Neural progenitor cell (in vitro differentiated cells): ENCODE measurements at regions not wholly inside any gene's neighbourhood (a gene's known extent, or its start where the extent isn't known, plus 50 kb on each side); places are given as distances from the start of the nearest gene placed in this dataset.
"Not testable (repeated sequence)": the region's sequence is repeated elsewhere in the genome, so short reads cannot be mapped to it uniquely, and the experiment has no call there.

ENCODE experiments used
- DNase-seq: peaks from one replicate; pipeline ENCODE4 v3.0.0-alpha.2; 2016; ENCODE audit warnings: low spot score
- H2AFZ ChIP-seq: fragments of 200-600 bp; sonication (generic); replicated peaks from 2 replicates; pipeline ENCODE4 v1.6.1; 2016; ENCODE audit warnings: antibody characterized with exemption
- H3F3A ChIP-seq: fragments of 200-600 bp; sonication (generic); 2 replicates; pipeline ENCODE4 v1.6.1; 2016; ENCODE audit warnings: antibody characterized with exemption, low read depth
- H3K27ac ChIP-seq: fragments of 200-600 bp; sonication (generic); 2 replicates; pipeline ENCODE4 v1.5.1; 2016; ENCODE audit warnings: mild to moderate bottlenecking
- H3K27me3 ChIP-seq: fragments of 200-600 bp; sonication (generic); 2 replicates; pipeline ENCODE4 v1.6.1; 2016; ENCODE audit warnings: mild to moderate bottlenecking, moderate library complexity
- H3K36me3 ChIP-seq: fragments of 200-600 bp; sonication (generic); 2 replicates; pipeline ENCODE4 v1.5.1; 2016
- H3K4me1 ChIP-seq: fragments of 200-600 bp; sonication (generic); 2 replicates; pipeline ENCODE4 v1.6.1; 2016; ENCODE audit warnings: mixed run types
- H3K4me2 ChIP-seq: fragments of 200-600 bp; sonication (generic); 2 replicates; pipeline ENCODE4 v1.6.1; 2016
- H3K4me3 ChIP-seq: fragments of 200-600 bp; sonication (generic); 2 replicates; pipeline ENCODE4 v1.5.1; 2016
- H3K79me2 ChIP-seq: fragments of 200-600 bp; sonication (generic); 2 replicates; pipeline ENCODE4 v1.6.1; 2016; ENCODE audit warnings: low read depth
- H3K9ac ChIP-seq: fragments of 200-600 bp; sonication (generic); 2 replicates; pipeline ENCODE4 v1.6.1; 2016
- H3K9me3 ChIP-seq: fragments of 200-600 bp; sonication (generic); 2 replicates; pipeline ENCODE4 v1.5.1; 2016; ENCODE audit warnings: low read depth
- H4K20me1 ChIP-seq: fragments of 200-600 bp; sonication (generic); 2 replicates; pipeline ENCODE4 v1.6.1; 2016; ENCODE audit warnings: low read depth
- H3K27ac Mint-ChIP-seq: 3 replicates; pipeline ENCODE4 v1.8.0; 2021; ENCODE audit warnings: mixed read lengths
- H3K27me3 Mint-ChIP-seq: 2 replicates; pipeline ENCODE4 v1.8.0; 2022; ENCODE audit warnings: low read depth, mild to moderate bottlenecking, inconsistent platforms, moderate library complexity, mixed read lengths; ENCODE audit not compliant: insufficient read depth
- H3K36me3 Mint-ChIP-seq: 3 replicates; pipeline ENCODE4 v1.8.0; 2021; ENCODE audit warnings: mixed read lengths
- H3K4me1 Mint-ChIP-seq: 3 replicates; pipeline ENCODE4 v1.8.0; 2021; ENCODE audit warnings: mixed read lengths
- H3K4me3 Mint-ChIP-seq: 3 replicates; pipeline ENCODE4 v1.8.0; 2021; ENCODE audit warnings: mild to moderate bottlenecking, moderate library complexity, mixed read lengths
- H3K9me3 Mint-ChIP-seq: 3 replicates; pipeline ENCODE4 v1.8.0; 2020; ENCODE audit warnings: mixed read lengths
- EZH2 ChIP-seq: fragments of 200-600 bp; sonication (generic); IDR thresholded peaks from 2 replicates; pipeline ENCODE4 v1.6.1; 2017; ENCODE audit warnings: antibody characterized with exemption, mild to moderate bottlenecking, moderate library complexity
- EZH2phosphoT487 ChIP-seq: fragments of 200-600 bp; sonication (generic); IDR thresholded peaks from 2 replicates; pipeline ENCODE4 v1.6.1; 2017; ENCODE audit warnings: antibody characterized with exemption
- TF ChIP-seq, protein P1 (sequence below): fragments of 200-600 bp; sonication (generic); IDR thresholded peaks from 2 replicates; pipeline ENCODE4 v1.5.1; 2017; ENCODE audit warnings: antibody characterized with exemption, mild to moderate bottlenecking

DNA sequence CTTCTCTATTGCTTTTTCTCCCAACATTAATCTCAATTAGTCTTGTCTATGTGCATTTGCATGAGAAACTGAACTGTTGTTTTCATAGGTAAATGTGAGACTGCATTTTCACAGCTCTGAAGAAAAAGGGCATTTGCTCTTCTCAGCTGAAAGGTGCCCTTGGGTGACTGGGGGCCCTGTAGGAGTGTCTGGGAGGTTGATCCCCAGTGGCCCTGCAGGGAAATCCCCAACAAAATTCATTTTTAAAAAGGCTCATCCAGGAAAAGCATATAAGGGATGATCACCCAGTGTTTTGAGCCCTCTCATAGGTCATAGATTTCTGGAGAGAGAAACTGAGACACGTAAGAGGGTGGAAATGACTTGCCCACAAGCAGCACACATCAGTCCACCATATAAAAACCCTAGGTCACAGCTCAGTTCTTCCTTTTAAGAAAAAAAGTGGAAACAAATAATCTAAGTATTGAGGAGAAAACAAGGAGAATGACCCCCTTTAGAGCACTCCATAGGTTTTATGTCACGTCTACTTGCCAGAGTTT, 190.3 kb upstream of the AHR start:
- no peak overlapping the region for H2AFZ ChIP-seq
- H3K9me3 ChIP-seq: no peaks in the 10 kb centered on the region
- H3K4me2 ChIP-seq: no peak overlapping the region
- no peaks in the 10 kb centered on the region for H3K79me2 ChIP-seq
- no peaks in the 10 kb centered on the region for H3K27me3 Mint-ChIP-seq
- H3K9ac ChIP-seq: no peak overlapping the region
- no peaks in the 10 kb centered on the region for H4K20me1 ChIP-seq
- no peaks in the 10 kb centered on the region for H3K36me3 Mint-ChIP-seq
- no peak overlapping the region for H3K4me3 Mint-ChIP-seq
- no peak overlapping the region for H3K4me3 ChIP-seq
- H3K27ac Mint-ChIP-seq: no peak overlapping the region
- no peaks in the 10 kb centered on the region for H3F3A ChIP-seq
- TF ChIP-seq, protein P1, sequence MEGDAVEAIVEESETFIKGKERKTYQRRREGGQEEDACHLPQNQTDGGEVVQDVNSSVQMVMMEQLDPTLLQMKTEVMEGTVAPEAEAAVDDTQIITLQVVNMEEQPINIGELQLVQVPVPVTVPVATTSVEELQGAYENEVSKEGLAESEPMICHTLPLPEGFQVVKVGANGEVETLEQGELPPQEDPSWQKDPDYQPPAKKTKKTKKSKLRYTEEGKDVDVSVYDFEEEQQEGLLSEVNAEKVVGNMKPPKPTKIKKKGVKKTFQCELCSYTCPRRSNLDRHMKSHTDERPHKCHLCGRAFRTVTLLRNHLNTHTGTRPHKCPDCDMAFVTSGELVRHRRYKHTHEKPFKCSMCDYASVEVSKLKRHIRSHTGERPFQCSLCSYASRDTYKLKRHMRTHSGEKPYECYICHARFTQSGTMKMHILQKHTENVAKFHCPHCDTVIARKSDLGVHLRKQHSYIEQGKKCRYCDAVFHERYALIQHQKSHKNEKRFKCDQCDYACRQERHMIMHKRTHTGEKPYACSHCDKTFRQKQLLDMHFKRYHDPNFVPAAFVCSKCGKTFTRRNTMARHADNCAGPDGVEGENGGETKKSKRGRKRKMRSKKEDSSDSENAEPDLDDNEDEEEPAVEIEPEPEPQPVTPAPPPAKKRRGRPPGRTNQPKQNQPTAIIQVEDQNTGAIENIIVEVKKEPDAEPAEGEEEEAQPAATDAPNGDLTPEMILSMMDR: no peak
- no peak for TF ChIP-seq EZH2phosphoT487
- no peak for TF ChIP-seq EZH2
- H3K27ac ChIP-seq: no peak overlapping the region
- no peaks in the 10 kb centered on the region for H3K4me1 ChIP-seq
- H3K27me3 ChIP-seq: no peaks in the 10 kb centered on the region
- no peak for DNase-seq
- H3K36me3 ChIP-seq: no peaks in the 10 kb centered on the region
- H3K9me3 Mint-ChIP-seq: no peaks in the 10 kb centered on the region
- peaks cover 2% of the 10 kb centered on the region for H3K4me1 Mint-ChIP-seq

- Mint-ChIP-seq H3K4me1 (no peaks in the 10 kb centered on the region), H3K4me3 (no peak overlapping the region), H3K36me3 (no peaks in the 10 kb centered on the region), H3K27me3 (no peaks in the 10 kb centered on the region), H3K9me3 (no peaks in the 10 kb centered on the region), H3K27ac (no peak overlapping the region)
- no peaks in the 10 kb centered on the region for H3F3A ChIP-seq
- DNase-seq: no peak
- no peaks in the 10 kb centered on the region for H3K79me2 ChIP-seq
- no peaks in the 10 kb centered on the region for H3K36me3 ChIP-seq
- no peak overlapping the region for H2AFZ ChIP-seq
- no peaks in the 10 kb centered on the region for H3K27me3 ChIP-seq
- no peak for TF ChIP-seq EZH2phosphoT487
- TF ChIP-seq, protein P1: no peak
- TF ChIP-seq EZH2: no peak
- H3K27ac ChIP-seq: no peak overlapping the region
- H3K9ac ChIP-seq: no peak overlapping the region
- no peaks in the 10 kb centered on the region for H3K4me1 ChIP-seq
- no peak overlapping the region for H3K4me2 ChIP-seq
- no peaks in the 10 kb centered on the region for H4K20me1 ChIP-seq
- H3K4me3 ChIP-seq: no peak overlapping the region
- no peaks in the 10 kb centered on the region for H3K9me3 ChIP-seq
Observed at GRCh38 chr7:17109020-17109419, 189.4 kb upstream of the AHR start.

- H3K27ac ChIP-seq, H3K36me3 ChIP-seq, H3K27ac Mint-ChIP-seq, H3K4me1 Mint-ChIP-seq, H3K27me3 ChIP-seq, DNase-seq, H3K4me3 Mint-ChIP-seq, H3F3A ChIP-seq, H3K9me3 ChIP-seq, H3K4me1 ChIP-seq, H3K27me3 Mint-ChIP-seq, H3K4me3 ChIP-seq, H4K20me1 ChIP-seq, H3K9ac ChIP-seq, H3K4me2 ChIP-seq, H2AFZ ChIP-seq, H3K79me2 ChIP-seq, H3K9me3 Mint-ChIP-seq, H3K36me3 Mint-ChIP-seq: not testable (repeated sequence)
Observed at GRCh38 chr7:17113770-17114169, 184.7 kb upstream of the AHR start.

GRCh38 chr7:17118412-17118811, 180.0 kb upstream of the AHR start:
- no peak for DNase-seq
- peaks cover 2% of the 10 kb centered on the region for H3K4me1 Mint-ChIP-seq
- H3K9me3 ChIP-seq: no peaks in the 10 kb centered on the region

More at GRCh38 chr7:17118412-17118811, 180.0 kb upstream of the AHR start:
- Mint-ChIP-seq H3K9me3 (no peaks in the 10 kb centered on the region), H3K36me3 (no peaks in the 10 kb centered on the region), H3K27me3 (no peaks in the 10 kb centered on the region), H3K4me3 (no peak overlapping the region), H3K27ac (no peak overlapping the region)
- H3K4me2 ChIP-seq: no peak overlapping the region
- no peaks in the 10 kb centered on the region for H4K20me1 ChIP-seq
- TF ChIP-seq EZH2 (no peak), EZH2phosphoT487 (no peak)
- TF ChIP-seq, protein P1: no peak
- no peak overlapping the region for H2AFZ ChIP-seq
- H3F3A ChIP-seq: no peaks in the 10 kb centered on the region
- H3K27me3 ChIP-seq: no peaks in the 10 kb centered on the region
- H3K4me1 ChIP-seq: no peaks in the 10 kb centered on the region
- no peaks in the 10 kb centered on the region for H3K36me3 ChIP-seq
- H3K79me2 ChIP-seq: no peaks in the 10 kb centered on the region
- H3K27ac ChIP-seq: no peak overlapping the region
- H3K9ac ChIP-seq: no peak overlapping the region
- no peak overlapping the region for H3K4me3 ChIP-seq
